Caco-2 (cell line): ENCODE measurements at regions not wholly inside any gene's neighbourhood (a gene's known extent, or its start where the extent isn't known, plus 50 kb on each side); places are given as distances from the start of the nearest gene placed in this dataset.

Experiments used
- BruUV-seq: library from RNA; stranded (reverse); fragments of 400-500 nt; replicated peaks from 2 replicates; lab custom pipeline; 2021; lab: Mats Ljungman, UMichigan
- CTCF ChIA-PET: fragments of 300-600 bp; sonication (Branson Sonifier 250); formaldehyde crosslinking; loops from one replicate; lab custom pipeline; 2022; ENCODE audit warnings: antibody characterized with exemption; lab: Charles Lee
- POLR2A ChIA-PET: fragments of 300-600 bp; sonication (Branson Sonifier 250); formaldehyde crosslinking; loops from one replicate; lab custom pipeline; 2022; ENCODE audit warnings: antibody characterized with exemption; lab: Charles Lee
- DNase-seq, 2 experiments: peaks; one replicate each; pipeline versions ENCODE4 v3.0.0 to v3.0.0-alpha.2; 2020 to 2022
- H3K27me3 ChIP-seq: replicated peaks from 2 replicates; pipeline ENCODE4 v1.6.0; 2011; ENCODE audit warnings: low read length; ENCODE audit not compliant: control insufficient read depth, insufficient read depth
- H3K36me3 ChIP-seq: 2 replicates; pipeline ENCODE4 v1.5.1; 2011; ENCODE audit warnings: low read length; ENCODE audit not compliant: control insufficient read depth, insufficient read depth
- H3K4me1 ChIP-seq: fragments of 250-450 bp; sonication (Bioruptor Pico); 2 replicates; pipeline ENCODE4 v1.5.1; 2020; ENCODE audit warnings: mild to moderate bottlenecking
- H3K4me3 ChIP-seq: 2 replicates; pipeline ENCODE4 v1.5.1; 2011; ENCODE audit warnings: low read depth, mild to moderate bottlenecking, control low read depth, low read length
- H3K9me3 ChIP-seq: fragments of 250-450 bp; sonication (Bioruptor Pico); 2 replicates; pipeline ENCODE4 v1.5.1; 2020; ENCODE audit warnings: mild to moderate bottlenecking, moderate library complexity
- H3K27ac Mint-ChIP-seq: one replicate; pipeline ENCODE4 v1.8.0; 2022; ENCODE audit warnings: mixed read lengths; ENCODE audit not compliant: unreplicated experiment
- H3K27me3 Mint-ChIP-seq: one replicate; pipeline ENCODE4 v1.8.0; 2022; ENCODE audit warnings: mixed read lengths; ENCODE audit not compliant: insufficient read depth, unreplicated experiment
- H3K36me3 Mint-ChIP-seq: one replicate; pipeline ENCODE4 v1.8.0; 2022; ENCODE audit warnings: mild to moderate bottlenecking, mixed read lengths; ENCODE audit not compliant: insufficient read depth, unreplicated experiment
- H3K4me1 Mint-ChIP-seq: one replicate; pipeline ENCODE4 v1.8.0; 2022; ENCODE audit warnings: low read depth, mixed read lengths; ENCODE audit not compliant: unreplicated experiment
- H3K4me3 Mint-ChIP-seq: one replicate; pipeline ENCODE4 v1.8.0; 2022; ENCODE audit warnings: mild to moderate bottlenecking, moderate library complexity, mixed read lengths; ENCODE audit not compliant: unreplicated experiment
- H3K9me3 Mint-ChIP-seq: one replicate; pipeline ENCODE4 v1.8.0; 2022; ENCODE audit warnings: mixed read lengths; ENCODE audit not compliant: unreplicated experiment
- CTCF ChIP-seq, 2 experiments: fragments of 200-600 bp in 1 of 2; IDR thresholded peaks; 1 replicate in 1 of 2; 2 replicates in 1 of 2; pipeline versions ENCODE4 v1.5.1 to v1.8.0; 2011 to 2022; ENCODE audit warnings: antibody characterized with exemption in 1 of 2, control low read depth in 1 of 2, inconsistent platforms in 1 of 2, low read depth in 1 of 2, low read length in 1 of 2, mild to moderate bottlenecking in 1 of 2, moderate library complexity in 1 of 2; ENCODE audit not compliant: insufficient read depth in 1 of 2, severe bottlenecking in 1 of 2, unreplicated experiment in 1 of 2
- intact Hi-C: fragments of 100-400 bp; cut with micrococcal nuclease; formaldehyde crosslinking; loops from one replicate; pipeline ENCODE4 v1.10.0; 2022; ENCODE audit not compliant: unreplicated experiment

- Mint-ChIP-seq H3K4me1 (no peaks in the 10 kb centered on the region), H3K36me3 (no peaks in the 10 kb centered on the region), H3K27ac (no peak overlapping the region), H3K9me3 (peaks cover 9% of the 10 kb centered on the region), H3K4me3 (no peak overlapping the region), H3K27me3 (no peaks in the 10 kb centered on the region)
- ChIA-PET POLR2A (no interaction called here), CTCF (no interaction called here)
- no peaks in the 10 kb centered on the region for H3K36me3 ChIP-seq
- no peak overlapping the region for H3K4me3 ChIP-seq
- H3K27me3 ChIP-seq: no peaks in the 10 kb centered on the region
- 0 out of 2 replicates have a peak, but pooled peaks cover 8% of the 10 kb centered on the region for H3K4me1 ChIP-seq
- no peaks in the 10 kb centered on the region for H3K9me3 ChIP-seq
- intact Hi-C loops: no loop called here
- no peak for TF ChIP-seq CTCF (IDR thresholded peaks at IDR 0.05; ENCODE audit: insufficient read depth in 1 of 2, low read depth in 1 of 2, low read length in 1 of 2, severe bottlenecking in 1 of 2, unreplicated experiment in 1 of 2)
- DNase-seq: no peak
- no TSS peak for BruUV-seq
Observed at GRCh38 chr16:9596788-9597187, 505.3 kb downstream of the HAPSTR1 start.

- TF ChIP-seq CTCF (IDR thresholded peaks at IDR 0.05; ENCODE audit: insufficient read depth in 1 of 2, low read depth in 1 of 2, low read length in 1 of 2, severe bottlenecking in 1 of 2, unreplicated experiment in 1 of 2): no peak
- CTCF ChIA-PET: no interaction called here
- no peak overlapping the region for H3K4me3 ChIP-seq
- Mint-ChIP-seq H3K27ac (no peak overlapping the region), H3K36me3 (no peaks in the 10 kb centered on the region), H3K4me3 (no peak overlapping the region), H3K9me3 (peaks cover 9% of the 10 kb centered on the region), H3K4me1 (no peaks in the 10 kb centered on the region), H3K27me3 (no peaks in the 10 kb centered on the region)
- 0 out of 2 replicates have a peak, but pooled peaks cover 8% of the 10 kb centered on the region for H3K4me1 ChIP-seq
- POLR2A ChIA-PET: no interaction called here
- H3K36me3 ChIP-seq: no peaks in the 10 kb centered on the region
- DNase-seq: no peak
- intact Hi-C loops: no loop called here
- no TSS peak for BruUV-seq
- no peaks in the 10 kb centered on the region for H3K9me3 ChIP-seq
- H3K27me3 ChIP-seq: no peaks in the 10 kb centered on the region
Observed at GRCh38 chr16:9597967-9598730, 506.7 kb downstream of the HAPSTR1 start.

- ChIA-PET POLR2A (no interaction called here), CTCF (no interaction called here)
- no peak overlapping the region for H3K4me3 Mint-ChIP-seq
- BruUV-seq: no TSS peak
- Histone ChIP-seq H3K27me3 (no peaks in the 10 kb centered on the region), H3K4me1 (0 out of 2 replicates have a peak, but pooled peaks cover 8% of the 10 kb centered on the region), H3K9me3 (no peaks in the 10 kb centered on the region), H3K36me3 (no peaks in the 10 kb centered on the region), H3K4me3 (no peak overlapping the region)
- H3K9me3 Mint-ChIP-seq: peaks cover 9% of the 10 kb centered on the region
- H3K27me3 Mint-ChIP-seq: no peaks in the 10 kb centered on the region
- no peaks in the 10 kb centered on the region for H3K36me3 Mint-ChIP-seq
- intact Hi-C loops: no loop called here
- no peaks in the 10 kb centered on the region for H3K4me1 Mint-ChIP-seq
- DNase-seq: no peak
- TF ChIP-seq CTCF (IDR thresholded peaks at IDR 0.05; ENCODE audit: insufficient read depth in 1 of 2, low read depth in 1 of 2, low read length in 1 of 2, severe bottlenecking in 1 of 2, unreplicated experiment in 1 of 2): no peak
- no peak overlapping the region for H3K27ac Mint-ChIP-seq
Observed at GRCh38 chr16:9598731-9599083, 507.3 kb downstream of the HAPSTR1 start.
